ENCODE measurements at regions not wholly inside any gene's neighbourhood (a gene's known extent, or its start where the extent isn't known, plus 50 kb on each side); places are given as distances from the start of the nearest gene placed in this dataset.

- TF ChIP-seq YY1 (IDR thresholded peaks at IDR 0.05; ENCODE audit: insufficient read depth, insufficient read length) (no peak), SUZ12 (IDR thresholded peaks at IDR 0.05; ENCODE audit: extremely low read depth, insufficient read depth, insufficient read length) (no peak), ZNF274 (IDR thresholded peaks at IDR 0.05; ENCODE audit: low read depth, low read length) (no peak)
Measured at GRCh38 chr3:69510481-69511030, 124.7 kb upstream of the FRMD4B start.
